ENCODE measurements at regions not wholly inside any gene's neighbourhood (a gene's known extent, or its start where the extent isn't known, plus 50 kb on each side); places are given as distances from the start of the nearest gene placed in this dataset.

- 81% methylated on average over 1 of the region's 1 CpG for WGBS (ENCODE audit: low lambda C conversion rate, missing lambda C conversion rate)
- H4K20me1 ChIP-seq (ENCODE audit: insufficient read depth, poor library complexity, severe bottlenecking) = no peaks in the 10 kb centered on the region
- peaks cover 4% of the 10 kb centered on the region for H3K4me1 ChIP-seq (ENCODE audit: insufficient read depth)
- H3K36me3 ChIP-seq (replicated peaks; ENCODE audit: insufficient read depth, low read depth) = no peaks in the 10 kb centered on the region
- H3K79me2 ChIP-seq = no peaks in the 10 kb centered on the region
- no peak overlapping the region for H3K4me3 ChIP-seq
- no peaks in the 10 kb centered on the region for H3K9me3 ChIP-seq (ENCODE audit: low read depth)
- DNase-seq (ENCODE audit: low spot score) = no peak
- no peak overlapping the region for H3K4me2 ChIP-seq
- peak overlapping the region; percentile 42 for H3K27ac ChIP-seq
- no peaks in the 10 kb centered on the region for H3K9me2 ChIP-seq (replicated peaks; ENCODE audit: insufficient read depth)
- no peak for TF ChIP-seq EZH2phosphoT487 (IDR thresholded peaks at IDR 0.05; ENCODE audit: low read depth, severe bottlenecking, unreplicated experiment)
- TF ChIP-seq EZH2 (IDR thresholded peaks at IDR 0.05; ENCODE audit: borderline replicate concordance) = no peak
- TF ChIP-seq, protein P1, sequence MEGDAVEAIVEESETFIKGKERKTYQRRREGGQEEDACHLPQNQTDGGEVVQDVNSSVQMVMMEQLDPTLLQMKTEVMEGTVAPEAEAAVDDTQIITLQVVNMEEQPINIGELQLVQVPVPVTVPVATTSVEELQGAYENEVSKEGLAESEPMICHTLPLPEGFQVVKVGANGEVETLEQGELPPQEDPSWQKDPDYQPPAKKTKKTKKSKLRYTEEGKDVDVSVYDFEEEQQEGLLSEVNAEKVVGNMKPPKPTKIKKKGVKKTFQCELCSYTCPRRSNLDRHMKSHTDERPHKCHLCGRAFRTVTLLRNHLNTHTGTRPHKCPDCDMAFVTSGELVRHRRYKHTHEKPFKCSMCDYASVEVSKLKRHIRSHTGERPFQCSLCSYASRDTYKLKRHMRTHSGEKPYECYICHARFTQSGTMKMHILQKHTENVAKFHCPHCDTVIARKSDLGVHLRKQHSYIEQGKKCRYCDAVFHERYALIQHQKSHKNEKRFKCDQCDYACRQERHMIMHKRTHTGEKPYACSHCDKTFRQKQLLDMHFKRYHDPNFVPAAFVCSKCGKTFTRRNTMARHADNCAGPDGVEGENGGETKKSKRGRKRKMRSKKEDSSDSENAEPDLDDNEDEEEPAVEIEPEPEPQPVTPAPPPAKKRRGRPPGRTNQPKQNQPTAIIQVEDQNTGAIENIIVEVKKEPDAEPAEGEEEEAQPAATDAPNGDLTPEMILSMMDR (IDR thresholded peaks at IDR 0.05; ENCODE audit: poor library complexity) = no peak
- H3K27me3 ChIP-seq = no peaks in the 10 kb centered on the region
- H2AFZ ChIP-seq = no peak overlapping the region
These were observed 198.8 kb downstream of the WDR11 start for GRCh38 chr10:121049923-121050322.

DNA sequence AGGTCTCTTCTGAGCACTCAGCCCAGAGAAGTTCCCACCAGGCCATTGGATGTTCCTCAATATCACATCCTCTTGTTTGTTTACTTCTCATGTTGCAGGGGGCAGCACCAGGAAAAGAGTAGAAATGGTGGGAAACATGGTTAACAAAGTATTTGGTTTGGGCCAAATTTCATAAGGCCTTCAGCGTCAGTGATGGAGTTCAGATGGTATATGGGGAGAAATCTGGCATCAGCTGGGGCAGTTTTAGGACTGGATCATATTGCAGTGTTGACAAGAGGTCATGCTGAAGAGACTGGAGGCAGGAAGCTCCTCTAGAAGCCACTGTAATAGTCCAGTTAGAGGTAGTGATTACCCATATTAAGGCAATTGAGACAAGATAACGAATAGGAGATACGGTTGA, 200.0 kb downstream of the WDR11 start:
- WGBS (ENCODE audit: low lambda C conversion rate, missing lambda C conversion rate) = 92% methylated on average over 3 of the region's 3 CpGs
- H3K36me3 ChIP-seq (replicated peaks; ENCODE audit: insufficient read depth, low read depth) = no peaks in the 10 kb centered on the region

DNA sequence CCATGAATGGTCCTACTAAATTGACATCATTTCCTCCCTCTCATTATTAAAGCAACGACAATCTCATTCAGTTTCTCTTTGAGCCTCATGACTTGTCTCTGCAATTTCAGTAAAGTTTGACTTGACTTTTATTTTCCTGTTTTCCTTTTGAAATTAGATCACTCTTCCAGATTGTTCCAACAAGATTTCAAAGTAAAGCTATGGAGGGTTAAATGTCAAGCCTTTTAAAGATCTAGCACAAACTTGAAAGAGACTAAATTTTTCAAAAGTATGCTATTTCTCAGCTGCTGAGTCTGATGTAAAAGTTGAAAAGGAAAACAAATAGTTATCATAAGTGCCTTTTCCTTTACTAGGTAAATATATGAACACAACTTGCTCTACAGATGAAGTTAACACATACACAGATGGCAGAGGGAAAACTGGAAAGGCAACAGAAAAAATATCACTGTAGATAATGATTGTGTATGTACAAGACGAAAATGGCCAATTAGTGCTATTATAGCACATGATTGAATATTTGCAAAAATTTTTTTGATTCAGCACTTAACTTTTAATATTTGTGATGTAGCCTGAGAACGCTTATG, 200.6 kb downstream of the WDR11 start:
- no peak overlapping the region for H3K27ac ChIP-seq
- TF ChIP-seq EZH2 (IDR thresholded peaks at IDR 0.05; ENCODE audit: borderline replicate concordance) = no peak
- TF ChIP-seq, protein P1 (IDR thresholded peaks at IDR 0.05; ENCODE audit: poor library complexity) = no peak
- no peak for TF ChIP-seq EZH2phosphoT487 (IDR thresholded peaks at IDR 0.05; ENCODE audit: low read depth, severe bottlenecking, unreplicated experiment)
- WGBS (ENCODE audit: low lambda C conversion rate, missing lambda C conversion rate) = 62% methylated on average over 3 of the region's 3 CpGs

More for the DNA sequence above, 200.0 kb downstream of the WDR11 start:
- no peak for DNase-seq (ENCODE audit: low spot score)
- Histone ChIP-seq H3K27ac (no peak overlapping the region), H3K79me2 (no peaks in the 10 kb centered on the region), H3K4me3 (no peak overlapping the region), H3K9me2 (replicated peaks; ENCODE audit: insufficient read depth) (no peaks in the 10 kb centered on the region), H3K4me1 (ENCODE audit: insufficient read depth) (peaks cover 8% of the 10 kb centered on the region), H3K27me3 (no peaks in the 10 kb centered on the region), H4K20me1 (ENCODE audit: insufficient read depth, poor library complexity, severe bottlenecking) (no peaks in the 10 kb centered on the region), H3K4me2 (no peak overlapping the region), H3K9me3 (ENCODE audit: low read depth) (no peaks in the 10 kb centered on the region), H2AFZ (no peak overlapping the region)
- TF ChIP-seq, protein P1 (IDR thresholded peaks at IDR 0.05; ENCODE audit: poor library complexity) = no peak
- no peak for TF ChIP-seq EZH2phosphoT487 (IDR thresholded peaks at IDR 0.05; ENCODE audit: low read depth, severe bottlenecking, unreplicated experiment)
- no peak for TF ChIP-seq EZH2 (IDR thresholded peaks at IDR 0.05; ENCODE audit: borderline replicate concordance)

More for the DNA sequence above, 200.6 kb downstream of the WDR11 start:
- Histone ChIP-seq H4K20me1 (ENCODE audit: insufficient read depth, poor library complexity, severe bottlenecking) (no peaks in the 10 kb centered on the region), H3K9me2 (replicated peaks; ENCODE audit: insufficient read depth) (no peaks in the 10 kb centered on the region), H3K9me3 (ENCODE audit: low read depth) (no peaks in the 10 kb centered on the region), H3K36me3 (replicated peaks; ENCODE audit: insufficient read depth, low read depth) (no peaks in the 10 kb centered on the region), H2AFZ (no peak overlapping the region), H3K79me2 (no peaks in the 10 kb centered on the region), H3K27me3 (no peaks in the 10 kb centered on the region), H3K4me1 (ENCODE audit: insufficient read depth) (peaks cover 8% of the 10 kb centered on the region), H3K4me3 (no peak overlapping the region), H3K4me2 (no peak overlapping the region)
- DNase-seq (ENCODE audit: low spot score) = no peak
